ENCODE measurements at regions not wholly inside any gene's neighbourhood (a gene's known extent, or its start where the extent isn't known, plus 50 kb on each side); places are given as distances from the start of the nearest gene placed in this dataset.

- TF ChIP-seq FOXK2 (IDR thresholded peaks at IDR 0.05): no peak
- no peak for TF ChIP-seq FOXM1 (IDR thresholded peaks at IDR 0.05; ENCODE audit: borderline replicate concordance)
- no peak for TF ChIP-seq BHLHE40 (IDR thresholded peaks at IDR 0.05; ENCODE audit: borderline replicate concordance)
- TF ChIP-seq SUZ12 (IDR thresholded peaks at IDR 0.05): no peak
- TF ChIP-seq SP1 (IDR thresholded peaks at IDR 0.05): no peak
- TF ChIP-seq ELF4 (IDR thresholded peaks at IDR 0.05): no peak
- no peak for TF ChIP-seq HDGF (IDR thresholded peaks at IDR 0.05; ENCODE audit: borderline replicate concordance)
- TF ChIP-seq NFRKB (IDR thresholded peaks at IDR 0.05): no peak
- TF ChIP-seq CTBP1 (IDR thresholded peaks at IDR 0.05; ENCODE audit: borderline replicate concordance): no peak
- TF ChIP-seq ARNT (IDR thresholded peaks at IDR 0.05): no peak
Measured at GRCh38 chr13:51525567-51526167, 58.6 kb upstream of the WDFY2 start.

Data from HEK293T (cell line).